Umbilical cord (tissue), 1 donor: ENCODE measurements at regions not wholly inside any gene's neighbourhood (a gene's known extent, or its start where the extent isn't known, plus 50 kb on each side); places are given as distances from the start of the nearest gene placed in this dataset.
A peak's percentile ranks its signal among the peaks of the same experiment; 100 is the strongest.

Experiments
- DNase-seq: peaks from one replicate; pipeline ENCODE4 v3.0.0-alpha.2; 2015; ENCODE audit warnings: low spot score

- no peak for DNase-seq
Measured at GRCh38 chr3:18675197-18675596, 250.1 kb upstream of the SATB1 start.

DNA sequence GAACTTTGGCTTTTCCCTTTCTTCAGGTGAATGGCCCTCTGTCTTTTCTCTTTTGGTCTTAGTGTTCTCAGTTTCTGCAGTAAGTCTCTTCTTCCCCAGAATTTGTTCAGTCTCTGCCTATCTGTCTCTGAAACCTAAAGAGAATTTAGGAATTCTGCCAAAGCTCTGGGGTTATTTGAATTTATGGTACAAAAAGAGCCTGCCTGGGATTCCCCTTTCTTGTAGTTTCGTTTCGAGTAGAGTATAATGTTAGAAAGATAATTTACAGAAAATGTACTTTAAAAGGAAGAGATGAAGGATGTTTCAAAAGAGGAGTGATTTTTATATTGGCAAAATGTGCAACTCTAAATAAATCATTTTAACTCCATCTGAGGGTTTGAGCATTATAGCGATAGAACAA lies 247.4 kb upstream of the SATB1 start:
- peak; percentile 25 for DNase-seq

GRCh38 chr3:18670759-18671158 lies 245.6 kb upstream of the SATB1 start:
- no peak for DNase-seq

DNA sequence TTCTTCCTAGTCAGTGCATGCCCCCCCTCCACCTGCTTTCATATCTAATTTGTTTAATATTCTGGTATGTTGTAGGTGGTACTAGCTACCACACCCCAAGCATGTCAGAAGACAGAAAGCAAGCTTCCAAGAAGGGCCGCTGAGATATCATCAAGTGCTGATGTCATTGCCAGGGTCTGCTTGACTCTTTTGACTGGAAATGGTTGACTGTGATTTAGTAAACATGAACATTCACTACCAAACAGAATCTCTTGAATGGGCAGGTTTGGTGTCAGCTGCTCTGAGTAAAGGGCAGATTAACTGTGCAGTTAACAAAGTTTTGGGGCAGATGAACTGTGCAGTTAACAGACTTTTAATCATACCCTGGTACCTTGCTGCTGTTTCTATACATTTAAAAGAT lies 244.2 kb upstream of the SATB1 start:
- DNase-seq: no peak

- no peak for DNase-seq
Measured at GRCh38 chr3:18667552-18667951, 242.4 kb upstream of the SATB1 start.

- DNase-seq: peak; percentile 9
Measured at GRCh38 chr3:18666655-18667054, 241.5 kb upstream of the SATB1 start.

- DNase-seq: no peak
Measured at GRCh38 chr3:18660059-18660458, 234.9 kb upstream of the SATB1 start.

DNA sequence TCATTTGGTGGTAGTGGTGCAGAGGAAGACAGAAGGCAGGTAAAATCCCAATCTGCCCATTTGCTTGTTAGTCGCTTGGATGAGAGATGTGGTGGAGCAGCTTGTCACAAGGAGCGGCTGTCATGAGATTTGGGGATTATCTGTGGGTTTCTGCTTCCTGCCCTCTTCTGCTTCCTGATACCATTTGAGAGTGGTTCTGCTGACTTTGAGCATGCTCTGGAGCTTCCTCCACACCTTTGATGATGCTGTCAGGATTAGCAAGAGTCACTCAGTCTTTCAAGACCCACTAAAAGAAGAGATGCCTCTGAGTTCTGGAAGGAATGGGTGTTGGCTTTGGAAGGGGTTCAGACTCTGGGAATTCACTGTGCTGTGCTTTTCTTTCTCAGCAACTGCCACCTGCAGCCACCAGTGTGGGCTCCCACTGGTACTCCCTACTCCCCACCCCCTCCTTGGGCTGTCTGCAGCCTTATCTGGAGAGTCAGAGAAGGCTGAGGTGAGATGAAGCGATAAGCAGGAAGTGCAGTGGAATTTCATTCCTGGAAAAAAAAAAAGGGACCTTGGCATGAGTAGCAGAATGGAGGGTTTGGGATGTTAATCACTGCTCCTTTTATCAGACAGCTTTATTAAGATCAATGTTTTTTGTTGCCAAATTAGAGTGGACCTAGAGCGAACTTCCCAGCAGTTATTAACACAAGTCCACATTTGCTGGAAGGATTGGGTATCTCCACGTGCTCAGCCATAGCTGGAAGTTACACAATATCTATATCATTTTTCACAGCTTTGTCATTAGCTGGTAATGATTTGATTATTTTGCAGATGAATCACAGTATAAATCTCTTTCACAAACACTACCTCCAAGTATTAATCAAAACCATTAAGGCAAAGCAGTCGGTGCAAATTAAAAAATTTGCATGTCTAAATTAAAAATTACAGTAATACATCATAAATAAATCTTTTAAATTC lies 233.0 kb upstream of the SATB1 start:
- DNase-seq: no peak

DNA sequence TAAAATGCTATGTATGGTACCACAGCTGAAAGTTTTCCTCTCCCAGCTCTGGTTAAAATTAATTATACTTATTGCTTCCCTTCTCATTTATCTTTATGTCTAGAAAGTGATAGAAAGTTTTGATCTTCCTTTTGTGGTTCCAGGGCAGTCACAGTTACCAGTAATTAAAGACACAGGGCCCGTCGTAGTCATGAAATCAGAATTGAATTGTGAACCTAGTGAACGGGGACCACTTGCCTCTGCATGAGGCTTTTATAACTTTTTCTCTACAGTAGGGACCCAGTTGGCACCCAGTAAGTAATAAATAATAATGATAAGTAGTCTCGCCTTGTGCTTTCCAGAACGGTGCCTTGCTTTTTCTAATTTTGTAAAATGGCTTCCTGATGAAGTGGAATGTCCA lies 231.7 kb upstream of the SATB1 start:
- DNase-seq: no peak

DNA sequence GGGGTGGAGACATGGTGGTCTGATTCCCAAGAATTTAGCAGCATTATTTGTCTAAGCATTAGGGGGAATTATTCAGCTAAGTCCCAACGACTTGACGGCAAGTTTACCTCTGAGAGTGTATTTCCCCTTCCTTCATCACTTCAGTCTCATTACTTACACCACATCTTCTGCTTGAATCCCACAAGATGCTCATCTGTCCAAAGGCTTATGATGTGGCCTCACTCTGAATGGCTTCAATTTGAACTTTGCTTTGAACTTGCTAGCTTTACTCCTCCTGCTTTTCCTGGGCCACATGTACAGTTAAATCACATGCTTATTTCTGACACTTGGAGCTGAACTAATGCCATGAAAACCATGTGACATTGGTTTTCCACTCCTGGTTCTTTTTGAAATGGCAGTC lies 231.3 kb upstream of the SATB1 start:
- DNase-seq: no peak

DNA sequence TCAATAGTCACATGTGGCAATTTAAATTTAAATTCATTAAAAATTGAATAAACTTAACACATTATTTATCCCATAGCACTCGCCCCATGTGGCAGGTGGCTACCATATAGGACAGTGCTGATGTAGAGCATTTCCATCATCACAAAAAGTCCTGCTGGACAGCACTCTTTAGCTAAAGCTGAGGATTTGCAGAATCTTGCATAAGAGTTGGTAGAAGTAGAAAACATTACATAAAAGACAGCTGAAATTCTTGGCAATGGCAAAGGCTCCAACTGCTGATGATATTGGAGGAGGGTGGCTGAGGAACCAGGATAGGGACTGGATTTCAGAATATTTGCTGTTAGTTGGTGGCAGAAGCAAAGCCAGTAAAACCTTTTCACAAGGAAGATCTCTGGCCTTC lies 230.7 kb upstream of the SATB1 start:
- DNase-seq: peak; percentile 19

- no peak for DNase-seq
Measured at GRCh38 chr3:18652781-18653180, 227.6 kb upstream of the SATB1 start.

DNA sequence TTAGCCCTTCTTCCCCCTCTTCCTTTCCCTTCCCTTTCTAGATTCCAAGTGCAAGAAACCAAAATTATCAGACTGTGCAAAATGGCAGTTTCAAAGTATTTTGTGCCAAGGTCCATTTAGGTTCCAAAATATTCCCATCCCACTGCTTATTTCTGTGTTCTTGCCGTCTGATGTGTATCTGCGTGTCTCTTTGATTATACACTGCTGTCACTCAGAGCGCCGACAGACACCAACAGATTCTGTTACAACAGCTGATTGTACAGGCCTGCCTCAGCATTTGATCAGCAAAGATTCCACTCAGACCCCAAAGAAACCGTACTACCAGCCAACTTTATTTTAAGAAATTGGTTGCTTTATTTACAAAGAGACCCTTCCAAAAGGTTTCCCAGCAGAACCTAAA lies 225.6 kb upstream of the SATB1 start:
- no peak for DNase-seq

DNA sequence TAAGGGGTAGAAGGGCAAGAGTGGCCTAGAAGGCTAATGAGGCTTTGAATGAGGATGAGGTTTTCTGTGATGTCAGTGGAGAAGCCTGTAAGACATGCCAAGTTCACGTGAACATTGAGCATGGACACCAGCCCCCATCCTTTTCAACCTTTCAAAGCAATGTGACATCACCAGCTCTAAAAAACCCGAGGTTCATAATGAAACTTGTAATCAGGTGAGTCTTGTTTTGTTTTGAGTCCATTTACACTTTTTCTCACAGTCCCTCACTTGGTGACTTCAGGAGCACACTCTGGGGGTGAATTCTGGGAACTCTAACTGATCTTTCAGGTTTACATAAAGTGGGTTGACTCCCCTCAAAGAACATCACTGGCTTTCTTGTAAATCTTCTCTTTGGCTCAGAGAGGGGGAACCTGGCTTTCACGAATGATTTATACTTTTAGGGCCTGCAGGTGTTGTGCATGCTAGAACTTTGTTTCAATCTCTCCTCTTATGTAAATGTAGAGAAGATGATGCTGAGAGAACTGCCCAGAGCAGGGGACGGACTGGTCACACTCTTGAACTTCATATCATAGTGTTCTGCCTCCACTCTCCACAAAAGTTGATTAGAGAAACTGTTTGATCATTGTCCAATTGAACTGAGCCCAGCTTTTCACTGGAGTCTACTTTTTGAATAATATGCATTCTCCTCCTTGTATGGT lies 224.7 kb upstream of the SATB1 start:
- no peak for DNase-seq

- DNase-seq: no peak
Measured at GRCh38 chr3:18648868-18649462, 223.8 kb upstream of the SATB1 start.

- no peak for DNase-seq
Measured at GRCh38 chr3:18648159-18648558, 223.0 kb upstream of the SATB1 start.

- DNase-seq: no peak
Measured at GRCh38 chr3:18645619-18646018, 220.5 kb upstream of the SATB1 start.

- DNase-seq: no peak
Measured at GRCh38 chr3:18643281-18643680, 218.1 kb upstream of the SATB1 start.

- no peak for DNase-seq
Measured at GRCh38 chr3:18641916-18642315, 216.8 kb upstream of the SATB1 start.

DNA sequence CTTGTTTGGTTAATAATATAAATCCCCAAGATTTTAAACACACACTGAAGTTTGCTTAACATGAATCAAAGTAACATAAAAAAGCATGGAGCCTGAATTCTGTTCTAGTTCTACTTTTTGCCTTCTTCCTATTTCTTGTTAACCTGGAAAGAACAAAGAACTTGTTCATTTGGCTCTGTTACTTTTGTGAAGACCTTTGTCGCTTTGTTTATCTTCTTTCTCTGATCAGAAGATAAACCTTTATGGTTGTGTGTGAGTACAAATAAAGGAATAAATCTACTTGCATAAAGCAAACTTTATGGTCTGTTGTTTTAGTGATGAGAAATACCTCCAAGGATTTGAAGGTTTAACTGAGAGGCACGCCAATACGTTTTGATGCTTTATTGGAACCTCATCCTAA lies 210.1 kb upstream of the SATB1 start:
- no peak for DNase-seq

- DNase-seq: no peak
Measured at GRCh38 chr3:18634461-18634860, 209.3 kb upstream of the SATB1 start.

DNA sequence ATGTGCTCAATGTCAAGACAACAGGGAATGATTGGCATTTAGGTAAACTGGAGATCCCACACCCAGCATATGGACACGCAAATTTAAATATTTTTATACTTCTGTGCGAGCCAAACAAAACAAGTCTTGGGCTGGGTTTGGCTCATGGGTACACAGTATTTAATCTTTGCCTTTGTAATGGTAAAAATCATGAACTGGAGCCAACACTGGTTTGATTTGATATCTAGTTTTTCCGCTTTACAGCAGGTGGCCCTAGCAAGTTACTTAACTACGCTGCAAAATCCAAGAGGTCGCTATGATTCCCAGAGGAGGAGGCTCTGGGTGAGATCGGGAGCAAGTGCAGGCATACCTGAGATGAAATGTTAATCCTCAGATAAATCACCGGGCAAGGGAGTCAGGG lies 207.9 kb upstream of the SATB1 start:
- DNase-seq: no peak

- DNase-seq: no peak
Measured at GRCh38 chr3:18630295-18630694, 205.2 kb upstream of the SATB1 start.
